Muscle of leg (tissue), 3 donors: ENCODE measurements at regions not wholly inside any gene's neighbourhood (a gene's known extent, or its start where the extent isn't known, plus 50 kb on each side); places are given as distances from the start of the nearest gene placed in this dataset.

ENCODE experiments used
- DNase-seq: peaks from one replicate; pipeline ENCODE4 v3.0.0; 2013
- H3K27ac ChIP-seq: one replicate; pipeline ENCODE4 v1.5.1; 2013; ENCODE audit warnings: mild to moderate bottlenecking, low read length, control low read depth
- H3K27me3 ChIP-seq: one replicate; pipeline ENCODE4 v1.6.1; 2013; ENCODE audit warnings: low read length; ENCODE audit not compliant: control insufficient read depth, insufficient read depth
- H3K36me3 ChIP-seq: one replicate; pipeline ENCODE4 v1.6.1; 2013; ENCODE audit warnings: low read length; ENCODE audit not compliant: control insufficient read depth, insufficient read depth
- H3K4me1 ChIP-seq: one replicate; pipeline ENCODE4 v1.6.1; 2013; ENCODE audit warnings: low read length; ENCODE audit not compliant: control insufficient read depth, insufficient read depth
- H3K4me3 ChIP-seq: one replicate; pipeline ENCODE4 v1.5.1; 2013; ENCODE audit warnings: low read length, control low read depth
- H3K9me3 ChIP-seq: replicated peaks from 2 replicates; pipeline ENCODE4 v1.6.1; 2013; ENCODE audit warnings: low read depth, low read length; ENCODE audit not compliant: control insufficient read depth
- WGBS: methylation state at CpG from one replicate; pipeline ENCODE4 v1.1.5; 2013; ENCODE audit warnings: missing lambda C conversion rate; ENCODE audit not compliant: insufficient coverage; 5-methylcytosine and 5-hydroxymethylcytosine counted together

- DNase-seq: no peak
- Histone ChIP-seq H3K9me3 (no peaks in the 10 kb centered on the region), H3K36me3 (no peaks in the 10 kb centered on the region), H3K4me3 (no peak overlapping the region), H3K4me1 (no peaks in the 10 kb centered on the region), H3K27me3 (peaks cover 11% of the 10 kb centered on the region), H3K27ac (no peak overlapping the region)
- 93% methylated on average over 3 of the region's 4 CpGs for WGBS
Measured at GRCh38 chr11:134823970-134824369, 411.9 kb upstream of the B3GAT1 start.

- H3K36me3 ChIP-seq: no peaks in the 10 kb centered on the region
- no peaks in the 10 kb centered on the region for H3K9me3 ChIP-seq
- H3K4me1 ChIP-seq: no peaks in the 10 kb centered on the region
- peaks cover 11% of the 10 kb centered on the region for H3K27me3 ChIP-seq
- no peak for DNase-seq
- no peak overlapping the region for H3K27ac ChIP-seq
- no peak overlapping the region for H3K4me3 ChIP-seq
- WGBS: 8% methylated on average over 2 of the region's 8 CpGs
Measured at GRCh38 chr11:134822897-134823296, 410.9 kb upstream of the B3GAT1 start.

- DNase-seq: no peak
- Histone ChIP-seq H3K27ac (no peak overlapping the region), H3K4me1 (no peaks in the 10 kb centered on the region), H3K9me3 (no peaks in the 10 kb centered on the region), H3K4me3 (no peak overlapping the region), H3K27me3 (peaks cover 11% of the 10 kb centered on the region), H3K36me3 (no peaks in the 10 kb centered on the region)
- 52% methylated on average over 4 of the region's 4 CpGs for WGBS
Measured at GRCh38 chr11:134821422-134821821, 409.4 kb upstream of the B3GAT1 start.

- Histone ChIP-seq H3K4me1 (no peaks in the 10 kb centered on the region), H3K36me3 (no peaks in the 10 kb centered on the region), H3K4me3 (no peak overlapping the region), H3K27me3 (peaks cover 8% of the 10 kb centered on the region), H3K9me3 (no peaks in the 10 kb centered on the region), H3K27ac (no peak overlapping the region)
- peak; percentile 42 for DNase-seq
- WGBS: 8% methylated on average over 6 of the region's 7 CpGs
Measured at GRCh38 chr11:134819041-134819440, 407.0 kb upstream of the B3GAT1 start.

GRCh38 chr11:134818516-134818915, 406.5 kb upstream of the B3GAT1 start:
- H3K4me3 ChIP-seq: no peak overlapping the region
- no peak overlapping the region for H3K27ac ChIP-seq
- no peaks in the 10 kb centered on the region for H3K4me1 ChIP-seq
- WGBS: 79% methylated on average over 3 of the region's 5 CpGs
- no peaks in the 10 kb centered on the region for H3K36me3 ChIP-seq
- H3K9me3 ChIP-seq: no peaks in the 10 kb centered on the region
- no peak for DNase-seq
- peaks cover 8% of the 10 kb centered on the region for H3K27me3 ChIP-seq

GRCh38 chr11:134815404-134815803, 403.4 kb upstream of the B3GAT1 start:
- H3K9me3 ChIP-seq: no peaks in the 10 kb centered on the region
- no peaks in the 10 kb centered on the region for H3K36me3 ChIP-seq
- no peak for DNase-seq
- no peak overlapping the region for H3K4me3 ChIP-seq
- peaks cover 5% of the 10 kb centered on the region for H3K27me3 ChIP-seq
- H3K4me1 ChIP-seq: no peaks in the 10 kb centered on the region
- no peak overlapping the region for H3K27ac ChIP-seq
- WGBS: 67% methylated on average over 1 of the region's 2 CpGs

- Histone ChIP-seq H3K36me3 (no peaks in the 10 kb centered on the region), H3K4me3 (no peak overlapping the region), H3K4me1 (no peaks in the 10 kb centered on the region), H3K27me3 (no peaks in the 10 kb centered on the region), H3K27ac (no peak overlapping the region), H3K9me3 (no peaks in the 10 kb centered on the region)
- WGBS: 80% methylated on average over 2 of the region's 4 CpGs
- no peak for DNase-seq
Measured at GRCh38 chr11:134807997-134808396, 396.0 kb upstream of the B3GAT1 start.

- no CpG with 5 or more reads among the region's 3 CpGs for whole genome bisulfite sequencing
- Histone ChIP-seq H3K36me3 (no peaks in the 10 kb centered on the region), H3K27me3 (peaks cover 13% of the 10 kb centered on the region), H3K27ac (no peak overlapping the region), H3K9me3 (no peaks in the 10 kb centered on the region), H3K4me1 (peaks cover 10% of the 10 kb centered on the region), H3K4me3 (no peak overlapping the region)
- DNase-seq: no peak
Measured at GRCh38 chr11:134802598-134802997, 390.6 kb upstream of the B3GAT1 start.

- H3K4me1 ChIP-seq: peaks cover 10% of the 10 kb centered on the region
- H3K4me3 ChIP-seq: no peak overlapping the region
- peaks cover 13% of the 10 kb centered on the region for H3K27me3 ChIP-seq
- no peak overlapping the region for H3K27ac ChIP-seq
- 29% methylated on average over 3 of the region's 6 CpGs for WGBS
- no peaks in the 10 kb centered on the region for H3K9me3 ChIP-seq
- DNase-seq: no peak
- no peaks in the 10 kb centered on the region for H3K36me3 ChIP-seq
Measured at GRCh38 chr11:134802116-134802515, 390.1 kb upstream of the B3GAT1 start.

GRCh38 chr11:134801570-134801969, 389.5 kb upstream of the B3GAT1 start:
- H3K4me1 ChIP-seq: peaks cover 10% of the 10 kb centered on the region
- H3K36me3 ChIP-seq: no peaks in the 10 kb centered on the region
- no peak overlapping the region for H3K27ac ChIP-seq
- 9% methylated on average over 4 of the region's 5 CpGs for WGBS
- no peak overlapping the region for H3K4me3 ChIP-seq
- H3K9me3 ChIP-seq: no peaks in the 10 kb centered on the region
- no peak for DNase-seq
- peaks cover 13% of the 10 kb centered on the region for H3K27me3 ChIP-seq

GRCh38 chr11:134800826-134801225, 388.8 kb upstream of the B3GAT1 start:
- 32% methylated on average over 10 of the region's 11 CpGs for WGBS
- Histone ChIP-seq H3K27ac (no peak overlapping the region), H3K4me1 (peaks cover 10% of the 10 kb centered on the region), H3K4me3 (no peak overlapping the region), H3K27me3 (peaks cover 15% of the 10 kb centered on the region), H3K36me3 (no peaks in the 10 kb centered on the region), H3K9me3 (no peaks in the 10 kb centered on the region)
- no peak for DNase-seq
